NCI-H1436 (cell line): ENCODE measurements at regions not wholly inside any gene's neighbourhood (a gene's known extent, or its start where the extent isn't known, plus 50 kb on each side); places are given as distances from the start of the nearest gene placed in this dataset.

ENCODE experiments used
- DNase-seq: peaks from one replicate; lab custom pipeline; 2025; lab: John Stamatoyannopoulos, UW

DNA sequence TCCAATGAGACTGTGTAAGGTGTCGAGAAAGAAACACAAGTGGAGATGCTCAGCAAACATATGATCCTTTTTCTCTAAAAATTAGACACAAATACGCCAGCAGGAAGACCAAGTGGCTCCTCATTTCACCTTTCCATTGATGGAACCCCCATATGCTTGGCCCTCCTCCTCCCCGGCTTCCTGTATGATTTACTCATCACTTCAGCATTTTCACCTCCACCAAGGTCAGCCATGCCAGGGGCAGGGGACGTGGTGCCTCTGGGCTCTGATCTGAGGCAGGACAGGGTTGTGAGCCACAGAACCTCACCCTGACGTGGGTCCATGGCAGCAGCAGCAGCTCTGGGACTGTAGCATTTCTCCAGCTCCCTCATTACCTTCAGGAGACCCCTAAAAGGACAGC, 116.8 kb upstream of the PFKP start:
- no peak for DNase-seq

DNA sequence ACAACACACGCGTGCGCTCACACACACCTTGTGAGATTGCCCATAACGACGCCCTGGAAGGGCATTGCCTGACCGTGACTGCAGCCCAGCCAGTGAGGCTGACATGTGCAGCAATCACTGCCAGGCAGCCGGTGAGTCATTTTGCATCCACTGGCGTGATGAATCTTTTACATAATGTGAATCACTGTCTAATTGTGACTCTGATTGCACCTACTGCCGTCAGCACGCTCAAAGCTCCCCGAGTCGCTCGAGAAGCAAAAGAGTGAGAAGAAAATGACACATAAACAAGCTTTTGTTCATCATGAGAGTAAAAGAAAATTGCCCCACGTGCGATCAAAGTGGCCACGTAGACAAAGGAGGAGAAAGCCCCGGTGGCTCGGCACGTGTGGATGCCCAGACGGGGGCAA, 117.4 kb upstream of the PFKP start:
- DNase-seq: peak; percentile 60

DNA sequence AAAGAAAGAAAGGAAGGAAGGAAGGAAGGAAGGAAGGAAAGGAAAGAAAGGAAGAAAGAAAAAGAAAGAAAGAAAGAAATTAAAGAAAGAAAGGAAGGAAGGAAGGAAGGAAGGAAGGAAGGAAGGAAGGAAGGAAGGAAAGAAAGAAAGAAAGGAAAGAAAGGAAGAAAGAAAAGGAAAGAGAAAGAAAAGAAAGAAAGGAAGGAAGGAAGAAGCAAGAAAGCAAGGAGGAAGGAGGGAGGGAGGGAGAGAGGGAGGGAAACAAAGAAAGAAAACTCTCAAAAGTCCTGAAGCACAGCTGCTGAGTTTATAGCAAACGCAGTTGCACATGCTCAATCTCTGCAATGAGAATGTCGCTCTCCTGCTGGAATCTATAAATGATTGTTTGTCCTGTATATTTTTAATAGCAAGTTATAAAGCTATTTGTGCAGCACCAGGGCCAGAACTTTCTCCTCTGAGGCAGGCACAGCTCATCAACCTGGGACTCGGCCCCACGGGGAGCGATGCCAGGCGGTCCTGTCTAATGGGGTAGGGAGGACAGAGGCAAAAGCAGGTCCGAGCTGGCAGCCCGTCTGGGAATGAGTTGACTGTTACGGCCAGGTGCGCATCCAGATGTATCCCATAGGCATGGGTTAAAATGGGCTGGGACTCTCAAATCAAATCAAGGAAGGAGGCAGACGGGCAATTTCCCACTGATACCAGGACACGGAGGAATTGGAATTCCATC, 118.0 kb upstream of the PFKP start:
- no peak for DNase-seq

DNA sequence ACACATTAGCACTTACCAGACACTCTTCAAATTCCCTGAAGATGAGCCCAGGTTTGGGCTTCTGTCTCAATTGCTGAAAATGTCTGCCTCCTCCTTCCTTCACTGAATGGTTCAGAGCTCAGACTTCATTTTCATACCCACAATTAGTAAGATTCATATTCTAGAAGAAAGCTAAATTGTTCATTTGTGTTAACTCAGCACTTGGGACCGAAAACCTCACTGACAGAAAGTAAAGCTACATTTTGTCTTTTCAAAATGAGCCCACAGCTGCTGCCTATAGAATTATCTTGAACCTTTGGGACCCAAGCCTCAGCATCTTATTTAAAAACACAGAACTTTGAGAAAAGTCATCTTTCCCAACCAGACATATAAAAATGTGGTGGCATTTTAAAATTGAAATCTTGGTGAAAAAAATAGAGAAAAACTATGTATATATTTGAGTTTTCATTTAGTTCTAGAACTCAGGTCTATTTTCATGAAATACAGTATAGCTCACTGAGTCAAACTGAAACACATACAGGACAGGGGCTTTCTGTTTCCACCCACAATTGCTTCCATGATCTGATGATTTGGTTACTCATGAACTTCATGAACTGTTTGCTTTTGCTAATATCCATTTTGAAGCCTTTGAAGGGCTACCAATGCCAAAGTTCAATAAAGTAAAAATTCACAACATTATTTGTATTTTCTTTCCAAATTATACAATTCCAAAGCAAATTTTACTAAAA, 119.1 kb upstream of the PFKP start:
- DNase-seq: no peak

DNA sequence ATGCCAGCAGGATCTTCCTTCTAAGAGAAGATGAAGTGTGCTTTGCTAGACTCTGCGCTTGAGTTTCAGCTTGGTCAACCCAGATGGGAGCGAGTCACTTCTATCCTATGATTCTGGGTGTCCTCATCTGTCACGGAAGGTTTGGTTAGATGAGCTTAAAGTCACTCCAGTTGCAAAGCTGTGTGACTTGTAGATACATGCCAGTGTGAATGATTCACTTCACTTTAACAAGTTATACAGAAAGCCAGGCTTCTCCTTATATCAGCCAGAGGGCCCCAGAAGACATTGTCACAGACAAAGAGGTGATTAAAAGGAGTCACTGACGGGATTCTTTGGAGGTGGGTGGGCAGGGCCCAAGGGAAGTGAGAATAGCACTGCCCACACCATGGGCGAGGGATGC, 122.6 kb upstream of the PFKP start:
- DNase-seq: no peak

DNA sequence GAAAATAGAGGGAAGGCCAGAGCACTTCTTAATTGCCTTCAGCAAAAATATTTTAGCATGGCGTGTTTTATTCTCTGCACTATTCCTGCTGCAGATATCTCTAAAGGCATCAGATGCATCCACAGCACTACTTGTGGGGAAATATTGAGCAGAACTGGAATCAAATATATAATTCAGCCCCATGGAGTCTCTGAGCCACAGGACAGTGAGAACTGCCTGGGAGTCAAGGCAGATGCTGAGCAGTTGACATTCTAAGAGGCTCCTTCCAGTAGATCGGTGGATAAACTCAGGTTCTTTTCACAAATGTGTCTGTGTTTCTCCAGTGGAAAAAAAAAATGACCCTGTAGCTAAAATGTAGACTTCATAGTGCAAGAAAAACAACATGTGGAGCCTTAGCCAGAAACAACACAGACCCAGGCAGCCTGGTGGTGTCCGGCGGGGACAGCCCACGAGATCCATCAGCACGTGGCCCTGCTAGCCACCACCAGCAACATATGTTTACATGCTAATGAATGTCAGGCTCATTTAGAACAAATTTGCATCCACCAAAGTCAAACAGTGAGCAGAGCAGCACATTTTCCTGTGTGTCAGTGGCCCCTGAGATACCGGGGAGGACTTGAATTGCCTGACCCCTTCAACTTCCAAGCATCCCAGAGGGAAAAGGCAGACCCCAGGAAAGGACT, 123.3 kb upstream of the PFKP start:
- no peak for DNase-seq

DNA sequence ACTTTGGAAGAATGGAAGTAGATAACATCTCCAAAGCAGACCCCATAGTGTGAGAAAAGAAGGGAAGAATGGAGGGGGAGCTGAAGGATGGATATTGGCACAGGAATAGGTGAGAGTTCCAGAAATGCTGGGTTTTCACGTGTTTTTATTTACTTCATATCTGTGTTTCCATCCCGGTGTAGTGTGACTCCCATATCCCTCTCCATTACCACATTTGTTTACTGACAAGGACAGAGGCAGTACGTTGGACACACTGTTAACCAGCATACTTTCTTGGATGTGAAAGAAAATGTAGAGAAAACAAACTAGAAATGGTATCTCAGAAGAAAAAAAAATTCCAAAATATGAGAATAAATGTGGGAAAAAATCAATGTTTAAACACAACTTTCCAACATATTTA, 124.4 kb upstream of the PFKP start:
- DNase-seq: no peak

DNA sequence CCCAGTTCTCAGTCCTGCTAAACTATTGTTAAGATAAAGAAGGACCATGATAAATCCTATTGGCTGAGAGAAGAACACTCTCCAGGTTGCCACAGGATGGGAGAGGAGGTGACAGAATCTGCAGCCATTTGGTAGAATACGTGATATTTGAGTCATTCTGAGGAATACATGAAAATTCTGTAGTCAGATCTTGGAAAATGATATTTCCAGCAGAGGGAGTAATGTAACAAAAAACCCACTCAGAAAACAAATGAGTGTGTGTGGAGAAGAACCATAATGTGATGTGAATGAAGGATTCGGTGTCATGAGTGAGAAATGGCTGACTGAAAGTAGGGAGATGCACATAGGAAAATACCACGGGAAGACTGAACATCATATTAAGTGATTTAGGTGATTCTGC, 128.5 kb upstream of the PFKP start:
- no peak for DNase-seq

DNA sequence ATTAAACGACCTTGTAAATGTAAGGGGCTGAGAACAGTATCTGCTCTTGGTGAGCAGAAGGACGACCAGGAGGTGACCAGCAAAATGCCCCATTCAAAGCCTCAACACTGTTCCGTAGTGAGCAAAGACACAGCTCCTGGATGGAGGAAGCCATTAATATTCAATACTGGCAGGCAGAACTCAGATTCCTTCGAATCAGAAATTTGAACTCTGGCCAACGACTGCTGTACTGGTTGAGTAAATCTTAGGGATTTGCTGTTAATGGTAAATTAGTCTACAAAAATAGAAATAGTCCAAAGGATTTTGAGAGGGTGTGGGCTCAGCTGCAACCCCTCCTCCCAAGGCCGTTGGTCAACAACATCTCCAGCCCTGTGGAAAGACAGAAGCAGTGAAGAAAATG, 130.5 kb upstream of the PFKP start:
- no peak for DNase-seq

DNA sequence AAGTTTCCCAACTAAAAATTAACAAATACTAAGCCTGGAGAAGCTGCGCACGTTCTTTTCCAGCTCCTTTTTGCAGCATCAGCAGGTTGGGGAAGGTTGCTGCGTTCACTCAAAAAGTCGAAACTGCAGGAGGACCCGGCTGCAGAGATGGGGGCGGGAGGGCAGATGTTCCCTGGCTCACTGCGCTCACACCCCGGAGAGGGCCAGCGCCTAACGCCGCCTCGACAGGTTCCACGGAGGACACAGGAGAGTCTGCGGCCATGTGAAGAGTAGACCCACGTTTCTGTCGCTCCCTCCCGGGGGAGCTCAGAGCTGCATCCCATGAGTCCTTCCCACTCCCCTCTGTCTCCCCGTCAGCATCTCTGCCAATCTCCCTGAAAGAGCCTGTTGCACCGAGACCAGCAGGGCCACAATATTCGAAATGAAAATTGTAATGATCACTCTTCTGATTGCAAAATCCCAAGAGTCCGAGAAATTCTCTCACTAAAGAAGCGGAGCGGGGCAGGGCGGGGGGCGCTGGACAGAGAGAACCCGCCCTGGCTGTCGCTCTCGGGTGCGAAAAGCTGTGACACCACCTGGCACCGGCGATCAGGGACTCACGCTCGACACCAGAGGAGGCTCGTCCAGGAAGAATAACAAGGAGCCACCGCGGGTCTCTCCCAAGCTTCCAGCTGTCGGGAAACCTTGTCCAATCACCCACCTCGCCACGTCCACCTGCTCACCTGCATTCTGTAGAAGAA, 131.5 kb upstream of the PFKP start:
- no peak for DNase-seq

DNA sequence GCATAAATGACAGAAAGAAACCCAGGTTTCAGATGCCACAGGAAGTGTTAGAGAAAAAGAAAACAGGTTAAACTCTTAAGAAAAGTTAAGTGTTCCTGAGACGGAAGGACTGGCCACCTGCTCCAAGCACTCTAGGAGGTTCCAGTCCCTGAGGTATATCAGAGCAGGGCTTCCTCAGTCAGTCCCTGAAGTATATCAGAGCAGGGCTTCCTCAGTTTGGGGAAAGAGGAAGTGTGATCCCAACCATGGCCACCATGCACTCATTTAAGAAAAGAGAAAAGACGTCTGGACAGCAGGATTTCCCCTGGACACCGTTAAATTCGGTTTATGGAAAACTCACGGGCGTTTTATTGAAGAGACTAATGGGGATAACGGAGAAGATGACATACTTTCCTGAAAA, 133.4 kb upstream of the PFKP start:
- DNase-seq: no peak

DNA sequence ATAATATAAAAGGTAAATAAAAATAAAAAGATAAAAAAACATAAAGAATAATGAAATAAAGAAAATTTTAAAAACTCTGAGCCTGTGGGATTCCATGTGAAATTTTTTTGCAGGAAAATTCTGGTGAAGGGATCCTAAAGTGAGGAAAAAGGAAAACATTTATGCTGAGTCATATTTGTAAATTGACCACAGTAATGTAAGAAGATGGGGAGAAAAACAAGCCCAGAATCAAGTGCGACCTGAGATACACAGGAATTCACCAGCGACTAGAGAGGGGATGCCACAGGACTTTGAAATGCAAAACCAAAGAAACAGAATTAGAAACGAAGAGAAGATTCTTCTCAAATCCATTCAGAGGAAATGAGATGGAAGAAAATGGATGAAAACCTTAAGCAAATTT, 133.8 kb upstream of the PFKP start:
- DNase-seq: no peak

DNA sequence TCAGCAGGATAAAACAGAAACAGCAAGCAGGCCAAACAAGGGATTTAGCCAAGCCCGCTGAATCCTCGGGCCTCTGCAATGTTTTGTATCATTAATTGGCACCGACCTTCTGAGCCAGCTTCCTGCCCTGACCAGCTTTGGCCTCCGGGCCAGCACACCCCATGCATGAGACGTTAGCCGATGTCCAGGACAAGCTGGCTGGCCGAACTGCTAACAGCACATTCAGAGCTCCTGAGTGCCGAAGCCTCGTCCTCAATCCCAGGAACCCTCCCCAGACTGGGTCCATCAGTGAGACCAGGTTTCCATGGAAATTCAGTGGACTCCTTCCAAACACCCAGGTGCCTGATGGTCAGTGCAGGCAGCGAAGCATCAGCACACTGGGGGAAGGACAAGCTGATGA, 134.3 kb upstream of the PFKP start:
- no peak for DNase-seq

DNA sequence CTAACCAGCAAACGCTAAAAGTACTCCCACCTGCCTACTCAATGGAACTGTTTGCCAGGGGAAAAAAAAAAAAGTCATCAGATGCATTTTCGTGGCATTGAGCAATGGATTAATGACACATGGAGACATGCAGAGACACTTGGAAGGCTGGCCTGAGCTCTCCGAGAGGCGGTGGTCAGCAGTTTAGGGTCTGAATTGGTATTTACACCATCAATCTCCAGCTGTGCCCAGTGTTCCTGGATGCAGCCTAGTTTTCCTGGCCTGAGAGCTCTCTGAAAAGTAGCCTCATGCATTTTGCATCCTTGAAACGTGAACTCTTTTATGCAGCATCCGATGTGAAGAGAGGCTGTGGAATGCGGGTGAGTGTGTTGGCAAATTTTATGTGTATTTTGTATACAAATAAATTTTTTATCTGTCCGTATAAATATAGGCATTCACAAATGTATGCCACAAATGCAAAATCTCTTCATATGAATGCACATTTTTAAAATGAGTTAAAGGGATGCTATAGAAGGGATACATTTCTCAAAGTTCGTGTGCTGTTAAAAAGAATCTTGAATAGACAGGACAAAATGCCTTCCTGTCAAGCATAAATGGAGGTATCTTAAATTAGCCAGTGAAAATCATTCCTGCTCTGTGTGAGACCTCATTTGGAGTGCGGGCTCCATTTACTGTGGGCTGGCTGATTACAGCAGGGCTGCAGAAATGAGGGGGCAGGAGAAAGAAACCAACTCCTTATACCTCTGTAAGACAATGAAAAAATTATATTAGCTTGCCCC, 137.7 kb upstream of the PFKP start:
- no peak for DNase-seq

DNA sequence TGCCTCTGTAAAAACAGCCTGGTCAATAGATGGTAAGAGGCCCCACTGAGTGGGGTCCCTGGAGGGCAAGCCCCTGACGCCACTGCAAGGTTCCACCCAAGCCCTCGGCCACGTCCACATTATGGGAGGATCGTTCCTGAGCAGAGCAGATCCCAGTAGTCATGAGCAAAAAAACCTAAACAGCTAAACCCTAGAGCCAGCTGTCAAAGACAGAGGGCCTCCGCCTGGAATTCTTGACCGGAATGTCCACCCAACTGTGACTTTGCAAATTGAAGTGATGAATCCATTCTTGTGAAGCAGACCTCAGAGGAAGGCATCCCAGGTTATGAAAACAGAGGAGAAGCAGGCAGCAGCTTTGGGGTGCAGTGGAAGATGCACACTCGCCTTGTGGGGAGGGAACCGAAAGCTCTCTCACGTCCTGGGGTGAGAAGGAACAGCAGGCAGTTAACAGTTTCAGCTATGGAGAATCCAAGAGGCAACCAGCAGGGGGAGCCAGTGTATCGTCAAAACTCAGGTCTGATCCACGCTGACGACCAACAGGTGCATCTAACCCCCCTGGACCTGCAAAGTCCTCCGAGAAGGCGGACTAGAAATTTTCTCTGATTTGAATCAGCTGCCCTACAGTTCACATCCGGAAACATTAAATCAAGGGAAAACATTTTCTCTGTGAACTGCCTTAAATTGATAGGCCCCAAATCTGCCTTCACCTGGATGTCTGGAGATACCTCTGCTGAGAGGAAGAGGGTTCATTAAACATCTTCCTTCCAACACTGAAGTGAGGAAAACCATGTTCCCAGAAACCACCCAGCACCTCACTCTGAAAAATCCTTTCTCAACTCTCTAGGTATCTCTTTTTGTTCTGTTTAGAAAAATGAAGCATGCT, 139.1 kb upstream of the PFKP start:
- peak; percentile 76 for DNase-seq

DNA sequence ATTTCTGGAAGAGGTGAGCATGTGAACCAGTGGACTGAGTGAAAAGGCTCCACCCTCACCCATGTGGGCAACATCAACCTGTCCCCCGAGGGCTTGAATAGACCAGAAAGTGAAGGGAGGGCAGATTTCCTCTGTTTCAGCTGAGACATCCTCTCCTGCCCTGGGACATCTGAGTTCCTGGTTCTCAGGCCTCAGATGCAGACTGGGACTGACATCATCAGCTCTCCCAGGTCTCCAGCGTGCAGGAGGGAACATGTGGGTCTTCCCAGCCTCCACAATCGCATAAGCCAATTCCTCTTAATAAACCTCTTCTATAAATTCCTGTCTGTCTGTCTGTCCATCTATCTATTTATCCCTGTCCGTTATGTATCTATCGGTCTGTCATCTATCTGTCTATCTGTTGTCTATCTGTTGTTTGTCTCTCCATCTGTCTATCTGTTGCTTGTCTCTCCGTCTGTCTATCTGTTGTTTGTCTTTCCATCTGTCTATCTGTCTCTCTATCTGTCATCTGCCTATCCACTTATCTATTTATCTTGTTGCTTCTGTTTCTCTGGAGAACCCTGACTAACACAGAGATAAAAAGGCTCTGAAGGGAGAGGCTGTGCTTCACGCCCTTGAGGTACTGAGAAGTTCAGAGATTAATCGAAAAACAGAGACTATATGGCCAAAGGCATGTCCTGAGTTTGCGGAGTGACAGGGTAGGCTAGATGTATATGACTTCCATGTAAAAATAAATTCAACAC, 140.3 kb upstream of the PFKP start:
- no peak for DNase-seq

DNA sequence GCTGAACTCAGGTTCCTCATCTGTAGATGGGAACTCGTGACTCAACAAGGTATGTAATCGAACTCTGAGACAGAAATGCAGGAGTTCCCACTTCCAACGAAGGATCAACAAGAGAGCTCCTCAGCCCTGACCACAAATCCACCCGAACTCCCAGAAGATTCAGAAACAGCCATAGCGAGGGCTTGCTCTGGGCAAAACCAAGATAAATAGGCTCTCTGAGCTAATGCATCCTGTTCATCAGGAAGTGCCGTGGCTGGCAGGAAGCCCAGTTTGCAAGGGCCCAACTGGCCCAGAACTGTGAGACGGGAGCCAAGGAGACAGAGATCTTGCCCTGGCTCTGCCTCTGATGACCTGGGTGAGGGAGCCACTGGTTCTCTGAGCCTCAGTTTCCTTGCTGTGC, 141.7 kb upstream of the PFKP start:
- peak; percentile 70 for DNase-seq

DNA sequence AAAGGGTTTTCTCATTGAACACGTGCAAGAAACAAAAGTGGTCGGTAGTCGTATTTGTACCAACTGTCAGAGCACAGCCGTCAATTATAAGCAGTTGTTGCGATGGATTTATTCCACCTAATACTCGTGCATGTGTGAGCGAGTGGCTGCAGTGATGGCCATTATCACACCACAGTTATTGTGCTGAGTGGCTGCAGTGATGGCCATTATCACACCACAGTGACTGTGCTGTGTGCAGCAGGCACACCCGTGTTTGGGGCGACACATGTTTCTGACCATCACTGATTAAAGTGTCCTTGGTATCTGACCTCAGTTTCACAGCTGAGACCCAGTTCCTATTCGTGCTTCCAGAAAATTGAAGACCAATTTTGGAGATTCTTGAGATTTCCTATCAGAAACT, 142.9 kb upstream of the PFKP start:
- DNase-seq: no peak

DNA sequence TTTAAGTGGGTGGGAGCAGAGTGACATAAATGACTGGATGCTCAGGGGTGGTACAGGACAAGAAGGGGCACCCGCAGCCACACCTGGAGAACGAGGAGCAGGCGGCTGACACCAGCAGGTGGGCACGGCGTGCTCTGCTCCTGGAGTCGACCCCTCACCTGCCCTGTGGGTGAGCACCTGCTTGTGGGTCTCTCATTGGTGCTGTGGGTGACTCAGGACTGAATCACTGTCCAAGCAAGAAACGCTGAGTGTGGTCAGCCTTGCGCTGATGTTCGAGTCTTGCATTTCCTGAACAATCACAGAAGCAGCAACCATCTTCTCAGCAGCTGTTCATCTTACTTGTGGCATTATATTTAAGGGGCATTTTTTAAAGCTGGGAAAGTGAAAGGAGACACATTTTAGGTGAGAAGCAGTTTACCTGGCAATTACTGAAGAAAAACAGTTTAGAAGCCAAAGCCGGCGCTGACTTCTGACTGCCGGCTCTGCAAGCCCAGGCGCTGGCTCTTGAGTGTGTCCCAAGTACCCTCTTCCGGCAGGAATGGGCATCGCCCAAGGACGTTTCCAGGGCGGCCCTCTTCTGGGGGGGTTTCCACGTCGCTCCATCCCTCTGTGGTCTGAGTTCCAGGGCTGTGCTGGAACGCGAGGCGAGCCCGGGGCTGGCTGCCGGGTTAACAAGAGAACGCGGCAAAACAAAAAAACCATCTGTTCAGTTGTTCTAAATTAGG, 145.2 kb upstream of the PFKP start:
- DNase-seq: no peak
